Left lung (tissue), 4 donors: ENCODE measurements at regions not wholly inside any gene's neighbourhood (a gene's known extent, or its start where the extent isn't known, plus 50 kb on each side); places are given as distances from the start of the nearest gene placed in this dataset.

Experiments used
- ATAC-seq: fragments of 200-7000 bp; cut with Tn5 transposase; one replicate; pipeline ENCODE4 v1.9.1; 2020; ENCODE audit warnings: moderate library complexity
- DNase-seq, 4 donors: peaks; one replicate each; pipeline ENCODE4 v3.0.0-alpha.2; 2013 to 2020
- H3K27ac ChIP-seq, 2 donors: fragments of 200-600 bp; sonication (generic) in 1 of 2; one replicate each; pipeline versions ENCODE4 v1.5.0 to v1.8.0; 2020 to 2021
- H3K27me3 ChIP-seq, 2 donors: fragments of 200-600 bp; sonication (generic) in 1 of 2; one replicate each; pipeline versions ENCODE4 v1.5.0 to v1.8.0; 2020 to 2021
- H3K36me3 ChIP-seq, 2 donors: fragments of 200-600 bp; sonication (generic) in 1 of 2; one replicate each; pipeline versions ENCODE4 v1.5.0 to v1.8.0; 2020 to 2021
- H3K4me1 ChIP-seq, 2 donors: fragments of 200-600 bp; one replicate each; pipeline ENCODE4 v1.8.0; 2021
- H3K4me3 ChIP-seq, 2 donors: fragments of 200-600 bp; sonication (generic) in 1 of 2; one replicate each; pipeline versions ENCODE4 v1.5.0 to v1.8.0; 2020 to 2021; ENCODE audit warnings: mild to moderate bottlenecking in 1 of 2
- H3K9me3 ChIP-seq, 2 donors: fragments of 200-600 bp; sonication (generic) in 1 of 2; one replicate each; pipeline versions ENCODE4 v1.5.0 to v1.8.0; 2020 to 2021
- intact Hi-C, 2 donors: fragments of 100-400 bp; cut with DNase I; formaldehyde crosslinking; loops; one replicate each; pipeline versions ENCODE4 v1.11.2 to v1.14.2; 2022
- TF ChIP-seq, protein P1 (sequence below), 2 donors: fragments of 200-600 bp; sonication (generic) in 1 of 2; IDR thresholded peaks; one replicate each; pipeline versions ENCODE4 v1.5.0 to v1.8.0; 2021; ENCODE audit warnings: antibody characterized with exemption in 2 of 2
- donor health status: DM: no; HTN: yes; CAD: no.
- donor health status: DM: no; HTN: no; CAD: no.

DNA sequence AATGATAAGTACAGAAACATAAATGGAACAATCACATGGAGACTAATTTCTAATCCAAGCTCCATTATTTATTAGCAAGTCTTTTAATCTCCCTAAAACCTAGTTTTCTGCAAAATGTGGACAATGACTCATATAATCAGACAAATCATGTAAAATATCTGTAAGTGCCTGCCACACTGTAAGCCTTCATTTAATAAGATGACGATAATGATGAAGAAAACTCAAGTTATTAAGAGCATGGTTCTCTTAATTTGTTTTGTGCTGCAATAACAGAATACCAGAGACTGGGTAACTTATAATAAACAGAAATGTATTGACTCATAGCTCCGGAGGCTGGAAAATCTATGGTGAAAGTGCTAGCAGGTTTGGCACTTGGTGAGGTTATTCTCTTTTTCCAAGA is 535.3 kb upstream of the LRFN5 start:
- no peaks in the 10 kb centered on the region for H3K27me3 ChIP-seq
- H3K9me3 ChIP-seq: no peaks in the 10 kb centered on the region
- ATAC-seq: no peak
- no peak overlapping the region for H3K27ac ChIP-seq
- intact Hi-C loops: no loop called here
- DNase-seq: no peak
- no peaks in the 10 kb centered on the region for H3K4me1 ChIP-seq
- no peak overlapping the region for H3K4me3 ChIP-seq
- TF ChIP-seq, protein P1, sequence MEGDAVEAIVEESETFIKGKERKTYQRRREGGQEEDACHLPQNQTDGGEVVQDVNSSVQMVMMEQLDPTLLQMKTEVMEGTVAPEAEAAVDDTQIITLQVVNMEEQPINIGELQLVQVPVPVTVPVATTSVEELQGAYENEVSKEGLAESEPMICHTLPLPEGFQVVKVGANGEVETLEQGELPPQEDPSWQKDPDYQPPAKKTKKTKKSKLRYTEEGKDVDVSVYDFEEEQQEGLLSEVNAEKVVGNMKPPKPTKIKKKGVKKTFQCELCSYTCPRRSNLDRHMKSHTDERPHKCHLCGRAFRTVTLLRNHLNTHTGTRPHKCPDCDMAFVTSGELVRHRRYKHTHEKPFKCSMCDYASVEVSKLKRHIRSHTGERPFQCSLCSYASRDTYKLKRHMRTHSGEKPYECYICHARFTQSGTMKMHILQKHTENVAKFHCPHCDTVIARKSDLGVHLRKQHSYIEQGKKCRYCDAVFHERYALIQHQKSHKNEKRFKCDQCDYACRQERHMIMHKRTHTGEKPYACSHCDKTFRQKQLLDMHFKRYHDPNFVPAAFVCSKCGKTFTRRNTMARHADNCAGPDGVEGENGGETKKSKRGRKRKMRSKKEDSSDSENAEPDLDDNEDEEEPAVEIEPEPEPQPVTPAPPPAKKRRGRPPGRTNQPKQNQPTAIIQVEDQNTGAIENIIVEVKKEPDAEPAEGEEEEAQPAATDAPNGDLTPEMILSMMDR (IDR thresholded peaks at IDR 0.05): no peak
- H3K36me3 ChIP-seq: no peaks in the 10 kb centered on the region

DNA sequence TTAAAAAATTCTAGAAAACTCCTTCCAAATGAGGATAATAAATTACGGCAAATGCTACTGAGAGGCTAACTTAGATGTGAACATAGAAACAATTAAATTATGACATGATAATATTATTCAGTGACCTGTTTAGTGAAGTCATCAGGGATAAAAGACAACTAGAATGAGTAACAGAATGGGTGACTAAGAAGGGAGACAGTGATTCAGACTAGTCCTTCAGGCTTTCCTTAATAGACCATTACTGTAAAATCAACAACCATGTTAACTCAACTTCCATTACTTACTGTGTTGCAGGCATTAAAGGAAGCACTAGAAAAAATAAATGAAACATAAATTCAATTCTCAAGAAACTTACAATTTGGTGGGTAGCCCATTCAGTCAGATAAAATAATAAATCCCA is 543.9 kb upstream of the LRFN5 start:
- H3K4me1 ChIP-seq: no peaks in the 10 kb centered on the region
- TF ChIP-seq, protein P1 (IDR thresholded peaks at IDR 0.05): no peak
- no peak for ATAC-seq
- intact Hi-C loops: no loop called here
- no peak overlapping the region for H3K27ac ChIP-seq
- H3K27me3 ChIP-seq: no peaks in the 10 kb centered on the region
- DNase-seq: no peak
- no peaks in the 10 kb centered on the region for H3K9me3 ChIP-seq
- no peak overlapping the region for H3K4me3 ChIP-seq
- H3K36me3 ChIP-seq: no peaks in the 10 kb centered on the region

DNA sequence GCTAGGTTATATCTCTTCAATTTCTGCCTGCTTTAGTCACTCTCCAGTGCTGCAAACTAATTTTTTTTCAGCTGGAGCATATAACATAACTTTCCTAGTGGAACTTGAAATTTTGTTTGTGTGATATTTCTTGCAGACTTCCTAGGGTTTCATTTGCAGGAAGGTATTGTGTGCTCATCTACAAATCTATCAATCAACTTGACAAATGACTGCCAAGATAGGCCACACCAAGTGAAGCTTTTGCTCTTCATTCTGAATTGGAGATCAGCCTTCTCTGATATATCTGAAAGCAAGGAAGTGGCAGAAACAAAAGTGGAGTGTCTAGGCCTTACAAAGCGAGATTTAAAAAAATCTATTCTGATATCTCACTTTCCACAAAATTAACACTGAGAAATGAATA is 551.1 kb upstream of the LRFN5 start:
- Histone ChIP-seq H3K4me1 (no peaks in the 10 kb centered on the region), H3K27ac (no peak overlapping the region), H3K4me3 (no peak overlapping the region), H3K9me3 (no peaks in the 10 kb centered on the region), H3K36me3 (no peaks in the 10 kb centered on the region), H3K27me3 (no peaks in the 10 kb centered on the region)
- TF ChIP-seq, protein P1 (IDR thresholded peaks at IDR 0.05): no peak
- intact Hi-C loops: no loop called here
- DNase-seq: no peak
- no peak for ATAC-seq

DNA sequence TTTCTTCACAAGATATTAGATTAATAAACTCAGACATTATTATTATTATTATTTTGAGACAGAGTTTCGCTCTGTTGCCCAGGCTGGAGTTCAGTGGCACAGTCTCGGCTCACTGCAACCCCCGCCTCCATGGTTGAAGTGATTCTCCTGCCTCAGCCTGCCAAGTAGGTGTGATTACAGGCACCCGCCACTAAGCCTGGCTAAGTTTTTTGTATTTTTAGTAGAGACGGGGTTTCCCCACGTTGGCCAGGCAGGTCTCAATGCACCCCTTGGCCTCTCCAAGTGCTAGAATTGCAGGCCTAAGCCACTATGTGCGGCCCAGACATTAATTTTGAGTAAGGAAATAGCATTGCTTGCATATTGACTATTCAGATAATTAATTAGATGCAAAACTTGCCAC is 554.9 kb upstream of the LRFN5 start:
- ATAC-seq (no peak), DNase-seq (no peak)
- intact Hi-C loops: no loop called here
- TF ChIP-seq, protein P1 (IDR thresholded peaks at IDR 0.05): no peak
- H3K4me1 ChIP-seq: no peaks in the 10 kb centered on the region
- H3K9me3 ChIP-seq: no peaks in the 10 kb centered on the region
- no peaks in the 10 kb centered on the region for H3K36me3 ChIP-seq
- no peaks in the 10 kb centered on the region for H3K27me3 ChIP-seq
- no peak overlapping the region for H3K4me3 ChIP-seq
- no peak overlapping the region for H3K27ac ChIP-seq

DNA sequence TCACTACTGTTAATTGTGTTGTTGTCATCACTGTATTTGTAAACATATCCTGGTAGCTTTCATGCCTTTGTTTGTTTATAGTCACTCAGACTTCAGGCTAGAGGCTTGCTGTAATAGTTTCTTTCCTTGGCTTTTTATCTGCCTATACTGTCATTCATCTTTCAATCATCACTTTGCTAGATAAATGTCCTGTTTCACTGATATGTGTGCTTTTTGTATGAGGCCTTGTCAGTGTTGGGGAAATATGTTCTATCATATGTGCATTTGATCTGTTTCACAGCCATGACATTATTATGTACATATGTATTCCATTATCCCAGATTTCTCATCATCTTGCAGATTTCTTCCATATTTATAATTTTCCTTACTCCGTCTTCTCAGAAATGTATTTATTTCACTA is 558.9 kb upstream of the LRFN5 start:
- no peaks in the 10 kb centered on the region for H3K27me3 ChIP-seq
- no peaks in the 10 kb centered on the region for H3K4me1 ChIP-seq
- H3K4me3 ChIP-seq: no peak overlapping the region
- TF ChIP-seq, protein P1 (IDR thresholded peaks at IDR 0.05): no peak
- intact Hi-C loops: no loop called here
- no peak overlapping the region for H3K27ac ChIP-seq
- H3K9me3 ChIP-seq: no peaks in the 10 kb centered on the region
- ATAC-seq (no peak), DNase-seq (no peak)
- no peaks in the 10 kb centered on the region for H3K36me3 ChIP-seq
